Ishikawa (cell line): ENCODE measurements at regions not wholly inside any gene's neighbourhood (a gene's known extent, or its start where the extent isn't known, plus 50 kb on each side); places are given as distances from the start of the nearest gene placed in this dataset.
A peak's percentile ranks its signal among the peaks of the same experiment; 100 is the strongest.

Source experiments
- CEBPB ChIP-seq: IDR thresholded peaks from 2 replicates; pipeline ENCODE4 v1.6.1; 2012
- CREB1 ChIP-seq: IDR thresholded peaks from 2 replicates; pipeline ENCODE4 v1.6.1; 2012; ENCODE audit warnings: low read depth
- FOXM1 ChIP-seq: IDR thresholded peaks from 2 replicates; pipeline ENCODE4 v1.6.1; 2012; ENCODE audit warnings: low read depth, borderline replicate concordance
- NFIC ChIP-seq: IDR thresholded peaks from 2 replicates; pipeline ENCODE4 v1.6.1; 2012
- RAD21 ChIP-seq: IDR thresholded peaks from 2 replicates; pipeline ENCODE4 v1.6.1; 2012; ENCODE audit warnings: low read depth
- TEAD4 ChIP-seq: IDR thresholded peaks from 2 replicates; pipeline ENCODE4 v1.6.1; 2012
- YY1 ChIP-seq: IDR thresholded peaks from 2 replicates; pipeline ENCODE4 v1.6.1; 2012; ENCODE audit warnings: low read depth
- TF ChIP-seq, protein P1 (sequence below): IDR thresholded peaks from 2 replicates; pipeline ENCODE4 v1.6.1; 2012; ENCODE audit warnings: low read depth, mild to moderate bottlenecking
- TF ChIP-seq, protein P2 (sequence below): IDR thresholded peaks from 2 replicates; pipeline ENCODE4 v1.6.1; 2012

DNA sequence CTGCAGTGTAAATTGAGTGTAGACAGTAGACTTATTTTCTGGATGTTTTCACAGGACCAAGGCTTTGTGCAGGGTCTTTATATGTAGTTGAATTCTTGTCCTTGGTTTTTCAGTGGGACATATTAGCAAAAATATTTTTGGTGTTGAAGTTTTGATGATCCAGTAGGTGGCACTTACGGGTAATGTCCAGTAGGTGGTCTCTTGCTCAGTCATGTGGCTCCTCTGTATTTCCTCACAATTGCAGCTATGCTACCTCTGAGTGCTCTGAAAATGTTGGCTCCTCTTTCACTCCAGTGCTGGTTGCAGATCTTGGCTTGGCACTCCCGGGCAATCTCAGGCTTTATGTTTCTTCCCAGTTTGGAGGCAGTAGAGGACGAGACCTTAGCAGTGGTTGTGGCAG lies 419.8 kb upstream of the AMOT start:
- no peak for TF ChIP-seq NFIC
- TF ChIP-seq, protein P1, sequence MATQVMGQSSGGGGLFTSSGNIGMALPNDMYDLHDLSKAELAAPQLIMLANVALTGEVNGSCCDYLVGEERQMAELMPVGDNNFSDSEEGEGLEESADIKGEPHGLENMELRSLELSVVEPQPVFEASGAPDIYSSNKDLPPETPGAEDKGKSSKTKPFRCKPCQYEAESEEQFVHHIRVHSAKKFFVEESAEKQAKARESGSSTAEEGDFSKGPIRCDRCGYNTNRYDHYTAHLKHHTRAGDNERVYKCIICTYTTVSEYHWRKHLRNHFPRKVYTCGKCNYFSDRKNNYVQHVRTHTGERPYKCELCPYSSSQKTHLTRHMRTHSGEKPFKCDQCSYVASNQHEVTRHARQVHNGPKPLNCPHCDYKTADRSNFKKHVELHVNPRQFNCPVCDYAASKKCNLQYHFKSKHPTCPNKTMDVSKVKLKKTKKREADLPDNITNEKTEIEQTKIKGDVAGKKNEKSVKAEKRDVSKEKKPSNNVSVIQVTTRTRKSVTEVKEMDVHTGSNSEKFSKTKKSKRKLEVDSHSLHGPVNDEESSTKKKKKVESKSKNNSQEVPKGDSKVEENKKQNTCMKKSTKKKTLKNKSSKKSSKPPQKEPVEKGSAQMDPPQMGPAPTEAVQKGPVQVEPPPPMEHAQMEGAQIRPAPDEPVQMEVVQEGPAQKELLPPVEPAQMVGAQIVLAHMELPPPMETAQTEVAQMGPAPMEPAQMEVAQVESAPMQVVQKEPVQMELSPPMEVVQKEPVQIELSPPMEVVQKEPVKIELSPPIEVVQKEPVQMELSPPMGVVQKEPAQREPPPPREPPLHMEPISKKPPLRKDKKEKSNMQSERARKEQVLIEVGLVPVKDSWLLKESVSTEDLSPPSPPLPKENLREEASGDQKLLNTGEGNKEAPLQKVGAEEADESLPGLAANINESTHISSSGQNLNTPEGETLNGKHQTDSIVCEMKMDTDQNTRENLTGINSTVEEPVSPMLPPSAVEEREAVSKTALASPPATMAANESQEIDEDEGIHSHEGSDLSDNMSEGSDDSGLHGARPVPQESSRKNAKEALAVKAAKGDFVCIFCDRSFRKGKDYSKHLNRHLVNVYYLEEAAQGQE: no peak
- no peak for TF ChIP-seq FOXM1
- no peak for TF ChIP-seq CREB1
- TF ChIP-seq YY1: no peak
- TF ChIP-seq RAD21: peak; percentile 47; the same call in 1 of the 2 replicates
- TF ChIP-seq, protein P2, sequence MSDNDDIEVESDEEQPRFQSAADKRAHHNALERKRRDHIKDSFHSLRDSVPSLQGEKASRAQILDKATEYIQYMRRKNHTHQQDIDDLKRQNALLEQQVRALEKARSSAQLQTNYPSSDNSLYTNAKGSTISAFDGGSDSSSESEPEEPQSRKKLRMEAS: no peak
- TF ChIP-seq TEAD4: no peak
- no peak for TF ChIP-seq CEBPB
